ENCODE measurements at regions not wholly inside any gene's neighbourhood (a gene's known extent, or its start where the extent isn't known, plus 50 kb on each side); places are given as distances from the start of the nearest gene placed in this dataset.

DNA sequence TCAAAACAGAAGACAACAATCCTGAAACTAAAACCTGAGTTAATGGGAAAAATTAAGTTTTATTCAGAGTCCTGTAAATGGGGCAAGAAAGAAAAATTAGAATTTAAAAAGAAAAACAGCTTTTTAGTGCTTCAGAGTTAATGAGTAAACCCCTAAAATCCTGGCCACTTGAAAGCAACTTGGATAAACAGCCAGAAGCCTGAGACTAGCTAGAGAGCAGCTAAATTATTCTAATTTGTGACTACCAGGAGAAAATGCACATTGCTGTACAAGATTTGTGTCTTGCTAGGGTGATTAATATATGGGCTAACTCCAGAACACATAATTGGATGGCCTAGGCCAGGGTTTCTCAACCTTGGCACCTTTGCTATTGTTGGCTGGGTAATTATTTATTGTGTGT lies 62.4 kb upstream of the ARG1 start:
- no peak for DNase-seq

DNA sequence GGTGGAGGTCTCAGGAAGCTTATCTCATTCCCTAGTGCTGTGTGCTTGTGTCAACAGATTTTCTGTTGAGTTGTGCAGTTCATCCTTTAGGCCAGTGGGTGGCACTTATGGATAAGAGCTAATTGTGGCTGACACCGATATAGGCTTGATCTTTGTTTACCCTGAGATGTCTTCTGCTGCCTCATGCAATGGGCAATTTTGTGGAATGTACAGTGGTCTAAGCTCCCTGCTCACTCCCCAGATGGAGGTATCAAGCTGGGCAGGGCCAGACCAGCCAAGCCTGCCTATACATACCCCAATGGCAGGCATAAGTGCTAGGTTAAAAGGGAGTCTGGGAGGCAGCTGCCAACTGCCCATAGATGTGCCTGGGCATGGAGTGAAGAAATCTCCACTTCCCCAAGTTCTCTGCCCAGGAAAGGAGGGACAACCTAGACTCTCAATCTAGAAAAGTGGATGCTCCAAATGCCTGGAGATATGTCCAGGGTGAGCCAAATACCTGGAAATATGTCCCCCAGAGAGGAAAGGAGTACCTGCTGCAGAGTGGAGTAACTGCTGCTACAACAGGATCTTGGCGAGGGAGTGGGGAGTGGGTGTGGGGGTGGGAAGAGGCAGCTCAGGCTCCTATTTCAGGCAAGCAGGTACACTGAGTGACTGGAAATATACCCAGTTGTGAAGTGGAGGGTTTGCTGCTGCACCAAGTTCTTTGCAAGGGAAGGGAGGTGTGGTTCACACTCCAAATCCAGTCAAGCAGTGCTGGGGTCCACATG lies 53.2 kb upstream of the ARG1 start:
- DNase-seq, result peak; percentile 14
